GM03348 (cell line): ENCODE measurements at regions not wholly inside any gene's neighbourhood (a gene's known extent, or its start where the extent isn't known, plus 50 kb on each side); places are given as distances from the start of the nearest gene placed in this dataset.
A peak's percentile ranks its signal among the peaks of the same experiment; 100 is the strongest.
"Not testable (repeated sequence)": the region's sequence is repeated elsewhere in the genome, so short reads cannot be mapped to it uniquely, and the experiment has no call there.

Experiments
- DNase-seq: peaks from one replicate; pipeline ENCODE4 v3.0.0; 2012; ENCODE audit warnings: low spot score

DNA sequence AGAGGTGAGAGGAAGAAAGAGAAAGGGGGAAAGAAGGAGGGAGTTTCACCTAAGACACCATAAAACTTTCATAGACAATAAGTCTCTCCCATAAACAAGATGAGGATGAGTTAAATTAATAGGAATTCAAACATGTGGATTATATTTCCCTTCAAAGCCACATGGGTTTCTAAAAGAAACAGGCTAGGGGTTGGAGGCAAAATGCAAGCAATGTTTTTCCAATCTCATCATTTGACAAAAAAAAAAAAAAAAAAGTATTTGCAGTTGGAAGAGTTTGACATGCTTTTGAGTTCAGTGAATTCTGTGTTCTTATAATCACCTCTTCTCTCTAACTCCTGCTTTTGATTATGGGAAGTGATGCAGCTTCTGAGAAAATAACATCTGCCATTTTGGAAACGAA lies 186.1 kb upstream of the ADRA1D start:
- DNase-seq, result peak; percentile 75

DNA sequence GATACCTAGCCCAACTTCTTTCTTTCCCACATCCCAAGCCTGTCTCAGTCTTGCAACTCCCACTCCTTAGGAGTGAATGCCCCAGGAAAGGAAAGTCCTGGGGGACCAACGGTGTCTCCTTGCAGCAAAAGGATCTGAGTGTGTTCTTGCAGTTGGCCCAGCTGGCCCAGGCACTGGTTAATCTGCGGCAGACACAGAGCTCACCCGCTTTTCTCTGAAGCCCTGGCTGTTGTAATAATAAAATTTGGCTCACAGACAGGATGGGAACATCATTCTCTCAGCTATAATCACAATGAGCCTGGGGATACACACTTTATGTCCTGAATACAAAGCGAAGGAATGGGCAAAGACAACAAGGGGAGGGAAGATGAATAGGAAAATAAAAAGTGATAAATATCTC lies 185.6 kb upstream of the ADRA1D start:
- peak; percentile 73 for DNase-seq

DNA sequence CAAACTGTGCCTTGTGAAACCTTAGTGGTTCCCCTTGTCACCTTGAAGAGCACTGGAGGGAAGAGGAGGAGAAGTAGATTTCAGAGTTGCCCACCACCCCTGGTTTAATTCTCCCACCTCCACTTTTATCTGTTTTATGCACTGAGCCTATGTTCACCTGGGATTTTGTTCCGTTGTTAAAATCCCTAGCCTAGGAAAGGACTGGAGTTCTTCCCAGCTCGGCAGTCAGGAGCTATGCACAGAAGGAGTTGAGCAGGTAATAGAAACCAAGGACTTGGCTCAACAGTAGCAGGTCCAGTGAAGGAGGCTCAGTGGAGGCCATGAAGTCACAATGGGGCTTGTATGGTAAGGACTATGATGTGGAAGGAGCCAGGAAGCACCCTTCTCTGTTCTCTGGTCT lies 182.4 kb upstream of the ADRA1D start:
- no peak for DNase-seq

DNA sequence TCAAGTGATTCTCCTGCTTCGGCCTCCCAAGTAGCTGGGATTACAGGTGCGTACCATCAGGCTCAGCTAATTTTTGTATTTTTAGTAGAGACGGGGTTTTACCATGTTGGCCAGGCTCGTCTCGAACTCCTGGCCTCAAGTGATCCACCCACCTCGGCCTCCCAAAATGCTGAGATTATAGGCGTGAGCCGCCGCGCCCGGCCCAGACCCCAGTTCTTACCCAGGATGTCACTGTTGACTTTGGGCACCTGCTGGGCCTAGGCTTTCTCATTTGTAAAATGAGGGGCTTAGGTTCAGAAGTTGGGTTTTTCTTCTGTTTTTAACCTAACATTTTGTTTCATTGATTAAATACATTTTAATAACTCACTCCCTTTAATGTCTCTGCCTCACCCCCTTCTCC lies 181.7 kb upstream of the ADRA1D start:
- not testable (repeated sequence) for DNase-seq

DNA sequence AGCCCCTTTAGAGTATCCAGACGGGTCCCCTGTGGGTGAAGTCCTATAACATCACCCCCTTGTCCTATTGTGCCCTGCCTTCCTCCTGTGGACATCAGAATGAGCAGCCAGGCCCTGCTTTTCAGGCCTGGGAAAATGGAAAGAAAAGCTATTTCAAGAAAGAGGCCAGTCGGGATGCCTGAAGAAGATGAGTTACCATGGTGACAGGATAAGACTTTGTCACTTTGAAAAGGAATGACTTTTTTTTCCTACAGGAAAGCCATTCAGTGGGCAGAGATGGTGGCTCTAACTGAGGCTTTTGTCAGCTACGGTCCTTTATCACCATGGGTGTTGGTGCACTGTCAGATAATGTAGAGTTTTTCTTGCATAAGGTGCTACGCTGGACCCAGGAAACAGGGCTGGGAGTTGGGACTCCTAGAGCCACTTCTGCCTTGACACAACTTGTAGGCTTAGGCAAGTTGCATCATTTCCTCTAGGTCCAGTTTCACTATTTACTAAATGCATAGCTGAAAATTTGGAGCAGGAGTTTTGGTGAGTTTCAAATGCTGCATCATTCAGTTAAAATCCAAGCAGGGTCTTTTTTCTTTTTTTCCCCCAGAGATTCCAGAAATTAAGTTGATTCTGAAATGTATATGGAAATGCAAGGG lies 179.0 kb upstream of the ADRA1D start:
- no peak for DNase-seq

DNA sequence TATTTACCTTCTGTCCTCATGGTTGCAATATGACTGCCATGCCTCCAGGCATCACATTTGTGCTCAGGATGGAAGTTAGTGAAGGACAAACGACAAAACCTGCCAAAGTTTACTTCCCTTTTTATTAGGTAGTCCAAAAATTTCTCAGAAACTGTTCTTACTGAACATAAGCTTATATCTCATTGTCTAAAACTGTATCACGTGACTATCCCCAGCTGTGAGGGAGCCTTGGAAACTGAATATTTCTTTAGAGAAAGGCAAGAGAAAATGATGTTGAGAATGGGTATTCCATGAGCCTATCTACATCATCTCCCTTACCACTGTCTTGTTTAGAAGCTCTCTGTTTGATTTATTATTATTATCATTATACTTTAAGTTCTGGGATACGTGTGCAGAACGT lies 169.1 kb upstream of the ADRA1D start:
- DNase-seq, result no peak

DNA sequence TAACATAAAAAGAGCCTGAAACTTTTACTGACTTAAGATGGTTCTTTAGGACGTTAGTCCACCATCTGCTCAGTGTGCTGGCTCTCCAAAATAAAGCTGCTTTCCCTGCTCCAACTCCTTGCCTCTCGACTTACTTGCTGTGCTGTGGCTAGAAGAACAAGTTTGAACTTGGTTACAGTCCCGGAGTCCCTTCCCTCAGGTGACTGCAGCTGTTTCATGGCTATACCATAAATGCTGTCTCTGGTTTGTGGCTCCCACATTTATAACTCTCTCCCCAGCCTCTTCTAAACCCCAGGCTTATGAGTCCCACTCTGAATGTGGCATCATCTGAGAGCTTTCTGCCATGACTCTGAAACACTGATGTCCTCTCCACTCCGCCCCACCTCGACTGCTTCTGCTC lies 166.2 kb upstream of the ADRA1D start:
- DNase-seq, result no peak

DNA sequence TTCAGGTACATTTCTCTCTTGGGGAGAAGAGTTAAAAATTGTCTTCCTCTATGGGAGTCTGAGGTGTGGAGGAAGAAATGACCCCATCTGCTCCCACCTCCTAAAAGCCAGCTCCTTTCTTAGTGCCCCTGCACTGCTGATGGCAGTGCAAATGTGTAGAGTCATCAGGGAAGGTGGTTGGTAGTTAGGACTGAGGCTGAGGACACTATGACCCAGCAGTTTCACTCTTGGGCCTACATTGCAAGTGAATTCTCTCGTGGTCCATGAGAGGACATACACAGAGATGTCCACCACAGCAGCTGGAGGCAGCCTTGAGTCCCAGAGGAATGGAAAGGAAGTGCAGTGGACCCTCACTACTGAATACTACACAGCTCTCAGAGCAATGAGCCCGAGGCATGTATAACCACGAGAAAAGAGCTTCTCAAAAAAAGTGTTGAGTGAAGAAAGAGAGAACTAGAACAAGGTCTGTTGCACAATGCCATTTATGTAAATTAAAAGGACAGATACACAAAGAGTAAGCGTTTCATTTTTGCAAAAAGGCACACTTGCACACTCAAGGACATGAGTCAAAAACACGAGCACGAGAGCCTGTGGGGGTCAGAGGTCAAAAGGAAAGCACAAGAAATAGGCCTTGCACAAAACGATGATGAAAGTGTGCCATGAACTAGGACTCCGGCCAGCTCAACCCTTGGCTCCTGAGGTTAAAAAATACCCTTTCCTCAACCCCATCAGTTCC lies 164.4 kb upstream of the ADRA1D start:
- no peak for DNase-seq

DNA sequence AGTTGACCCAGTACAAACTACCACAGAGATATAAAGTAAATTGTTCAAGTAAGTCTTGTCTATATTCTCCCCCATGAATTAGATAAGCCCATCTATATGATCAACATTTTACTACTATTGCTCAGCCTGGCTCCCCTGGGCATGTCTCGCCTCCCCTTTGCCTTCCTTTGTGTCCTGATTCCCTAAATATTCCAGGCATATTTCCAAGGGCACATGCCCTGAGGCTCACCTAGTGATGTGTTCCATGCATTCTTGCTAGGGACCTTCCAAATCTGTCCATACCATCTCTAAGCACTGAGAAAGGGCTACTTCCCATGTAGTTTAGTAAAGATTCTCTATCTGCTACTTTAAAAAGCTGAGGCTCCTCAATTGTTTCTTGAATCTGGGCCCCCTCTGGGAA lies 163.1 kb upstream of the ADRA1D start:
- no peak for DNase-seq

DNA sequence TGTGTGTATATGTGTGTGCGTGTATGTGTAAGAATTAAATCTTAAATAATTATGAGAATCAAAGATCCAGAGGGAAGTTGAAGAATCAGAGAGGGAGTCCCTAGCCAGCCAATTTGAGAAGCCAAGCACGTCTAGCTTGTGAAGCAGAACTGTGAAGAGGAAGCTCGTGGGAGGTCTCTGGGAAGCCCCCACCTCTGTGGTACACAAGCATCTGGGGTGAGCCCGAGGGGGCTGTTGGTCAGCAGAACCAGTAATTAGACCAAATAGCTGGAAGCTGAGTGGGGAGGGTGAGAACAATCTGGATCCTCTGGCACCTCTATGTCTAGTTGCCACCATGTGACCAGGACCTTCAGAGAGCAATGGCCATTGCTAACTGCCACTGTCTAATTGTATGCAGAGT lies 162.7 kb upstream of the ADRA1D start:
- no peak for DNase-seq

DNA sequence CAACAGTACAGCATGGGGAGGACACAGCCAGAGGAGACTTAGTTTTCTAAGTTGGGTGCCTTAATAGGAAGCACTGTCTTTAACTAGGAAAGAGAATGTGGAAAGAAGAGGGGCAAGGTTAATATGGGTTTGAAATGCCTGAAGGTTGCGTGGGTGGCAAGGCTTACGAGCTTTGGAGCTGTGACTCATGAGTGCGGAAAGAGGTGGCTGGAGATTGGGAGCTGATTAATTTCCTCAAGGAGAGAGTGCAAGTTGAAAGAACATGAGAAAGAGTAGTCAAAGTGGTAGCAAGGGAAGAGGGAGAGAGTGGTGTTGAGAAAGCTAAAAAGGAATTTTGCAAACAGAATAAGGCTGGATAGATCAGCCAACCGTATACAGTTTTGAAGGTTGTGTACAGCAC lies 157.5 kb upstream of the ADRA1D start:
- DNase-seq, result peak; percentile 81

DNA sequence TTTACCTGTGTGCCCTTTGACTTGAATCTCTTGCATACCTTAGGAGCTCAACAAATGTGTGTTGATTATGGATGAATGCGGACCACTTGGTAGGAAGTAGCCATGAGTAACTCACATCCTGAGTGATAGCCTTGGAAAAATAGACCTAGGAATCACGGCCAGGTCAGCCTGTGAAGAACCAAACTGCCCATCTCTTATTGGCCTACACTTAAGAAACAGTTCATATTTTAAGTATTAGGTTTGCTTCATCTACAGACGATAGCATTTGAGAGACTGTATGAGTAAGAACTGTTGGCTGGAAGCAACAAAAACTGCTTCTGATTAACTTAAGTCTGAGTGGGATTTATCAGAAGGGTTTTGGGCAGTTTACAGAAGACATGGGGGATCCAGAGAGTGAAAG lies 152.5 kb upstream of the ADRA1D start:
- peak; percentile 52 for DNase-seq

DNA sequence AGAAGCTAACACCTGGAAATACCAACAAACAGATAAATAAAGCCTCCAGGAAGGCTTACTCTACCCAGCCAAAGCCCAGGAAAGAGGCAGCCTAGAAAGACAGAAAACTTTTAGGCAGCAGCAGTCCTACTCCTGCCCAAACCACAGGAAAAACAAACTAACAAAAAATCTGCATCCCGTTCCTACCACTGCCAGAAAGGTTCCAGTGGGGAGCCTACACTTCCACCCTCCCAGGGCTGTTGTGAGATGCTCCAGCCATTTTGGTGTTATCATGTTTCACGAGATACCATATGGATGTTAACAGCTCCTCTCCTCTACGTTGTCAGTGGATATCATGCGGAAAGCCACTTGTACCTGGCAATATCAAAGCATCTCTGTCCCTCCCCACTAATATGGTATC lies 135.9 kb upstream of the ADRA1D start:
- DNase-seq, result no peak

DNA sequence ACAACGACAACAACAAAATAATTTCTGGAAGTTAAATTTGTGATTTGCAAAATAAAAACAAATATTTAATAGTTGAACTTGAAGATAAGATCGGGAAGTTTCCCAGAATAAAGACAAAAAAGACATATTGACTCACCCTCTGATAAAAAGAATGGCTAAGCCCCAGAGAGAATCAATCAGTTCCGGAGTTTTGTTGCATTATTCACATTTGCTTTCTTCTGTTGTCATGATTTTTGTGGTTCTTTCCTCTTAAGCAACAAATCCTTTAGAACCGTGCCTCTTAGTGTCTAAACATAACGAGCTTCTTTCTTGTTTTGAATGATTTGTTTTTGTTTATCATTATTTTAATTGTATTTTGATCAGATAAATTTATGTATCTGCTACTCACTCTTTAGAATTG lies 134.9 kb upstream of the ADRA1D start:
- DNase-seq, result no peak

DNA sequence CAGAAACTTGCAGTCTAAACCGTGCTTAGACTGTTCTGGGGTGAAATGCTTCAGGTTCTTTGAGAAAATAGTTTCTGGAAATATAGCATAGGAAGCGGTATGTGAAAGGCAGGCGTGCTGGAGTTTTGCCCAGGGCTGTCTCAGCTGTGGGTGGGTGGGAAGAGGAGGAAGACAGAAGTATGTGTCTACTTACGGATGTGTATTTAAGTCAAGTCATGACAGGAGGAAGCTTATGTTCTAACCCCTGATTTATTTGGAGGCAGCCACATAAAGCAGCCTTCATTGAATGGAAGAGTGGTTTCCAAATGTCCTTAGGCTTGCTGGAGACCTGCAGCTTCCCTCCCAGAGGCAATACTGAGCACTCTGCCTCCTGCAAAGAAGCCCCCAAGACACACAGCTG lies 126.8 kb upstream of the ADRA1D start:
- peak; percentile 42 for DNase-seq

DNA sequence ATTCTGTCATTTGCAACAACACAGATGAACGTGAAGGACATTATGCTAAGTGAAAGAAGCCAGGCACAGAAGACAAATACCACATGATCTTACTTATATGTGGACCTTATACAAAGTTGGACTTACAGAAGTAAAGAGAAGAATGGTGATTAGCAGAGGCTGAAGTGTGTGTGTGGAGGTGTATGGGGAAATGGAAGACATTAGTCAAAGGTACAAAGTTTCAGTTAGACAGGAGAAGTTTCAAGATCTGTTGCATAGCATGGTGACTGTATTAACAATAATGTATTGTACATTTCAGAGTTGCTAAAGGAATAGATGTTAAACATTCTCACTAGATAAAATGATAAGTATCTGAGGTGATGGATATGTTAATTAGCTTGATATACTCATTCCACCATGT lies 124.4 kb upstream of the ADRA1D start:
- DNase-seq, result no peak

DNA sequence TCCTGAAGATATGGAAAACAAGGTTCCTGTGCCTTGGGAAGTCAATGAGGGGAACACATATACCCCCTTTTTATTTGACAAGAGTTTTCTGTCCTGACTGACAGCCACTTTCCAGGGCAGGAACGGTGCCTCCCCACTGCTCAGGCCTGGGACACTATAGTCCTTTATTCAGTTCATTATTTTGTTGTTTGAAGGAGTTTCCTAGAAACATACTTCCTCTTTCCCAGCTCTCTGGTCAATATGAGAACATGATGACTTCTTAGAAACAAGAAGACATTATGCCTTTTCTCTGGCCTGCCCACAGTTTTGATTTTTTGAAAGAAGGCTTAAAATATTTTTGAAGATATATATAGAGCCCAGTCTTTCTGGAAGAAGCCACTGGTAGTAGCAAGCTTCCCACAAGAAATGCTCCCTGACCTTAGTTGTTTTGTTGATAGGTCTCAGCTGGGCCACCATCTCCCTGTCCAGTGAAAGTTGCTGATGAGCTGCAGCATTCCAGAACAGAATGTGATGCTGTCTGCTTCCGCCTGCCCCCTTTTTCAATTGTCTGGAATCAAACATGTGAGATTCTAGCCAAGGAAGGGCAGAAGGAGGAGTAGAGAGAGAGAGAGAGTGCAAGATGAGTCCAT lies 122.7 kb upstream of the ADRA1D start:
- no peak for DNase-seq

DNA sequence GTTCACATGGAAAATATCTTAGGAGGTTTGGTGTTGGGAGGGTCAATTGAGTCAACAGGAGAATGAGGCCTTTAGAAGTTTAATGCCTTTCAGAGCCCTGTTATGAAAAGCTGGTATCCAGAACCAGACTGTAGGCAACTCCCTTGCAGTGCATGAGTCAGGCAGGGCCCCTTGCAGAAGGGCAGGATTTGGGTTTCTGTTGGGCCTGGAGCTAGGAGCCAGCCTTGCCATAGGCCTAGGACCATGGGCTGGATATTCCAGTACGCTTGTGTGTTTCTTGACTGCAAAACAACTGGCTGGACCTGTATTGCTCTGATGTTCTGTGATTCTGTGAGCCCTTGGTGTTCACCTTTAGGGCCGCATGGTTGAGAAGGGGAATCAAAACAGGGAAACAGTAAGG lies 121.8 kb upstream of the ADRA1D start:
- no peak for DNase-seq

DNA sequence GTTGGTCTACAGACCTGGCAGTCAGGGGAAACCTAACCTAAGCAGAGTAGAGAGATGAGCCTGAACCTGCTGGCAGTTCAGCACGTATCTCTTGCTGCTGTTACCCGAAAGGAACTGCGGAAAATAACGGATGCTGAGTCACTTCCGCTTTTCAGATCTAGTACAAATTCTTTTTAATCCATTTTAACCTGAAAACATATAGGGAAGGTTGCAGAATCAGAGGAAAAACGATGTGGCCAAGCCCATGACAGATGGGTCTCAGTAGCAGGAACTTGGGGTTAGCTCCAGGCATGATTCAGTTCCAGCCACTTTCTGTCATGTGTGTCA lies 120.7 kb upstream of the ADRA1D start:
- DNase-seq, result no peak

DNA sequence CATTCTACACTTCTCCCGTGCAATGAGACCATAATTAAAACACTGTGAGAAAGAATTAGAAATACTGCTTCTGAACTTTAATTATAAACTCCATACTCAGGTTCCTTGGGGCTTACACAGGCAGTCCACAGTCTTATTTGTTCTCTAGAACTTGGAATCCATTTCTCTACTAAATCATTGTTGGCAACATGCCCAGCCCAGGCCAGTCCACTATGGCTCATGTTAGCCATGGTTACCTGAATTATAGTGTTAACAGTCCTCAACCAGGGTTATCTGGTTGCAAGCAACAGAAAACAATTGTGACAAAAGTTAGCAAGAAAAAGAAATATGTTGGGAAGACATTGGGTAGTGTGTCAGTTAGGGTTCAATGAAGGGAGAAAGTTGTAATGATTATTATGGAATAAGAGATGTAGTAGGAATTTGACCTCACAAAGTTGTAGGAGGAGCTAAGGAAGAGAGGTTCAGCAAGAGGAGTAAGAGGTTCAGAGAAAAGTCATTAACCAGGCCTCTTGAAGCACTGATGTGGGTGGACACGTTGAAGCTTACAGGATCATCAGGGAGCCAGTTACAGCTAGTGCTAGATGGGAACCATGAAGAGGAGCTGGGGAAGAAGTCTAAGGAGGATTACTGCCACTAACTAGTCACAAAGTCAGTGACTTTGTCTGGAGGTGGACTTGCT lies 120.2 kb upstream of the ADRA1D start:
- DNase-seq, result no peak

DNA sequence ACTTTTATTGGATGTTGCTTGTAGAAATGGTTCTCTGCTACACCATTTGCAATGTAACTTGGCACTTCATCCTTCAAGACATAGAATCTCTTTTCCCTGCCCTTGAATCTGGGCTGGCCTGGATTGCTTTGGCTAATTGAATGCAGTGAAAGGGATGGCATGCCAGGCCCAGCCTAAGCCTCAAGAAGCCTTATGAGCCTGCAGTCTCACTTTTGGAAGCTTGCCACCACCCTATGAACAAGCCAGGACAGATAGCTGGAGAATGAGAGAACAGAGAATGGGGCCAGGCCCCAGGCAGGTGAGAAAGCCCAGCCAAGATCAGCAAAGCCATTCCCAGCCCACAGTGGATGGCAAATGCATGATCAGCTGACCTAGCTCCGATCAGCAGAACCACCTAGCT lies 117.0 kb upstream of the ADRA1D start:
- no peak for DNase-seq

DNA sequence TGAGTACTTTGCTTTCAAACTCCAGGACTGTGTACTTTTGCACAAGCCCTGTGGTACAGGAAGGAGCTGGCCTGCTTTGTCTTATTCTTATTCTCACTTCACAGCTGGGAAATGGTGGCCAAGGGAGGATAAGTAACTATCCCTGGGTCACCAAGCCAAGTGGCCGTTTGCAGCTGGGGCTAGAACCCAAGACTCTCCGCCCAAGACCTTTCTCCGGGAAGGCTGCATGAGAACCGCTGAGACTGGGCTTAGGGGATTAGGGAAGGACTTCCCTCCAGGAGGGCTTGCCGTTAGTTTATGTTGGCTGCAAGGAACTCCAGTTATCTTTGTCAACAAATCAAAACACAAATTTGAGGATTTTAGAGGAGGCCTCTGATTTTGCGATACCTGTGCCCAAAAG lies 109.5 kb upstream of the ADRA1D start:
- DNase-seq, result no peak

DNA sequence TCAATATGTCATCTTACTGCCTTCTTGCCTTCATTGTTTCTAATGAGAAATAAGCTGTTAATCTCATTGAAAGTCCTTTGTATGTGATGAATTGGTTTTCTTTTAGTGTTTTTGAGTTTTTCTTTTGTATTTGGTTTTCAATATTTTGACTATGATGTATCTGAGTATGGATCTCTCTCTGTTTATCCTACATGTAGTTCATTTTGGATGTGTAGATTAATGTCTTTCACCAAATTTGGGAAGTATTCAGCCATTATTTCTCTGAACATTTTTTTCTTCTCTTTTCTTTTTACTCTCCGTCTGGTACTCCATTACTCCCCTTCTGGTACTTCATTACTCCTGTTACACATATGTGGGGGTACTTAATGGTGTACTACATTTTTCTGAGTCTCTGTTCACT lies 103.3 kb upstream of the ADRA1D start:
- DNase-seq, result no peak
